HL-60 (cell line): ENCODE measurements at regions not wholly inside any gene's neighbourhood (a gene's known extent, or its start where the extent isn't known, plus 50 kb on each side); places are given as distances from the start of the nearest gene placed in this dataset.

ENCODE experiments used
- DNase-seq, 2 experiments: peaks; one replicate each; pipeline ENCODE4 v3.0.0-alpha.2; 2010 to 2020; ENCODE audit warnings: low read depth in 1 of 2, low spot score in 1 of 2
- H3K27ac ChIP-seq: fragments of 250-450 bp; sonication (Bioruptor Pico); replicated peaks from 2 replicates; pipeline ENCODE4 v1.5.1; 2020; ENCODE audit warnings: mild to moderate bottlenecking, moderate library complexity
- H3K27me3 ChIP-seq: fragments of 250-450 bp; sonication (Bioruptor Pico); 2 replicates; pipeline ENCODE4 v1.5.1; 2021; ENCODE audit warnings: mild to moderate bottlenecking, moderate library complexity; ENCODE audit not compliant: insufficient read depth, poor library complexity, severe bottlenecking
- H3K4me3 ChIP-seq: replicated peaks from 2 replicates; pipeline ENCODE4 v1.5.1; 2011; ENCODE audit warnings: mild to moderate bottlenecking, control low read depth, low read length; ENCODE audit not compliant: insufficient read depth
- CTCF ChIP-seq: IDR thresholded peaks from one replicate; pipeline ENCODE4 v1.5.1; 2011; ENCODE audit warnings: low read length, control low read depth, inconsistent platforms; ENCODE audit not compliant: insufficient read depth
- GABPA ChIP-seq: IDR thresholded peaks from 2 replicates; pipeline ENCODE4 v1.6.1; 2012; ENCODE audit warnings: low read depth
- POLR2AphosphoS5 ChIP-seq: IDR thresholded peaks from 2 replicates; pipeline ENCODE4 v1.6.1; 2012; ENCODE audit warnings: low read depth
- SPI1 ChIP-seq: IDR thresholded peaks from 2 replicates; pipeline ENCODE4 v1.6.1; 2012; ENCODE audit warnings: low read depth, mild to moderate bottlenecking, borderline replicate concordance
- TF ChIP-seq, protein P1 (sequence below): IDR thresholded peaks from 2 replicates; pipeline ENCODE4 v1.6.1; 2012; ENCODE audit warnings: low read depth; ENCODE audit not compliant: insufficient replicate concordance

DNA sequence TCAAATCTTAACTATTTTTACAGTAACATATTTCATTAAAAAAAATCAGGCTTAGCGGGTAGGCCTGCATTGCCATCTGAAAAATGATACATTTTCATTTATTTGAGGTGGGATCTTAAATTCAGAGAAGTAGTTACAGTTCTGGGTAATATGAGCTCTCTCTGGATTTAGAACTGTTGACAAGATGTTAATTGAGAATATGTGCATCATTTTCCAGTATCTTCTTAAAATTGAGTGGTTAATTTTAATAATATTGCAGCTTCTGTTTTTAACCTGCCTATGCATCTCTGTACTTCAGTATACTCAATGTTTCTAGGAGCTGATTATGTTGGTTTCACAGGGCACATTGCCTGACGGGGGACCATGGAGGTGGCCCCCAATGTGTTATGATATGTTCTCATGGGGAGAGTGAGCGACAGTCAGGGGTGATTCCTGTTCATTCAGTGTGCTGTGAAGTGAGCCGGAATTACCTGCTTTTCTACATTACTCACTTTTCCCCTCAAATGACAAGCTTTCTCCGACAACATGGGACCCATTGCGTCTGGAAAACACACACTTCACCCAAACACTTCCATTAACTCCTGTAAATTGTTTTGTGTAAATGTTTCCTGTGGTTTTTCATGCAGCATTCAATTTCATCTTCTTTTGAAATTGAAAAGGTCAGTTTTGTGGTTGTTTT lies 406.2 kb downstream of the MTX2 start:
- Histone ChIP-seq H3K27ac (no peak overlapping the region), H3K4me3 (no peak overlapping the region), H3K27me3 (peaks cover 2% of the 10 kb centered on the region)
- no peak for TF ChIP-seq SPI1
- no peak for TF ChIP-seq CTCF
- TF ChIP-seq POLR2AphosphoS5 = no peak
- TF ChIP-seq, protein P1, sequence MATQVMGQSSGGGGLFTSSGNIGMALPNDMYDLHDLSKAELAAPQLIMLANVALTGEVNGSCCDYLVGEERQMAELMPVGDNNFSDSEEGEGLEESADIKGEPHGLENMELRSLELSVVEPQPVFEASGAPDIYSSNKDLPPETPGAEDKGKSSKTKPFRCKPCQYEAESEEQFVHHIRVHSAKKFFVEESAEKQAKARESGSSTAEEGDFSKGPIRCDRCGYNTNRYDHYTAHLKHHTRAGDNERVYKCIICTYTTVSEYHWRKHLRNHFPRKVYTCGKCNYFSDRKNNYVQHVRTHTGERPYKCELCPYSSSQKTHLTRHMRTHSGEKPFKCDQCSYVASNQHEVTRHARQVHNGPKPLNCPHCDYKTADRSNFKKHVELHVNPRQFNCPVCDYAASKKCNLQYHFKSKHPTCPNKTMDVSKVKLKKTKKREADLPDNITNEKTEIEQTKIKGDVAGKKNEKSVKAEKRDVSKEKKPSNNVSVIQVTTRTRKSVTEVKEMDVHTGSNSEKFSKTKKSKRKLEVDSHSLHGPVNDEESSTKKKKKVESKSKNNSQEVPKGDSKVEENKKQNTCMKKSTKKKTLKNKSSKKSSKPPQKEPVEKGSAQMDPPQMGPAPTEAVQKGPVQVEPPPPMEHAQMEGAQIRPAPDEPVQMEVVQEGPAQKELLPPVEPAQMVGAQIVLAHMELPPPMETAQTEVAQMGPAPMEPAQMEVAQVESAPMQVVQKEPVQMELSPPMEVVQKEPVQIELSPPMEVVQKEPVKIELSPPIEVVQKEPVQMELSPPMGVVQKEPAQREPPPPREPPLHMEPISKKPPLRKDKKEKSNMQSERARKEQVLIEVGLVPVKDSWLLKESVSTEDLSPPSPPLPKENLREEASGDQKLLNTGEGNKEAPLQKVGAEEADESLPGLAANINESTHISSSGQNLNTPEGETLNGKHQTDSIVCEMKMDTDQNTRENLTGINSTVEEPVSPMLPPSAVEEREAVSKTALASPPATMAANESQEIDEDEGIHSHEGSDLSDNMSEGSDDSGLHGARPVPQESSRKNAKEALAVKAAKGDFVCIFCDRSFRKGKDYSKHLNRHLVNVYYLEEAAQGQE = no peak
- no peak for TF ChIP-seq GABPA
- no peak for DNase-seq

GRCh38 chr2:176677746-176678265 lies 408.6 kb downstream of the MTX2 start:
- H3K27me3 ChIP-seq = peaks cover 13% of the 10 kb centered on the region
- TF ChIP-seq GABPA (no peak), POLR2AphosphoS5 (no peak), SPI1 (no peak), CTCF (no peak)
- TF ChIP-seq, protein P1 = no peak
- no peak for DNase-seq
- no peak overlapping the region for H3K27ac ChIP-seq
- no peak overlapping the region for H3K4me3 ChIP-seq

DNA sequence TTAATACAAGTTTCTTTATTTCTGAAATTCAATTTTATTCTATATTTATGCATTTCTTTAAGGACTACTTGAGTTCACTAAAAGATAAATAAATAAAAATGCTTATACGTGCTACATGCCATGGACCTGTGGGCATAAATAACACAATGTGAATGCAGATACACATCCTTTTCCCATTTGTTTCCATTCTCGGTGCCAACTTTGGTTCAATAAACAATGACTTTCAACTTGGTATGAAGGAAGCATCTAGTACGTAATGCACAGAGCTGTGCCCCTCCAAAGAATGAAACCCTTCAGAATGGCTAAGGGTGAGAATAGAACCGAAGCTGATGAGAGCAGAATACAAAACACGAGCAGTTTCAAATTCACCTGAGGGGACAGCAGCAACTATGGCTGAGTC lies 409.3 kb downstream of the MTX2 start:
- TF ChIP-seq POLR2AphosphoS5 (no peak), SPI1 (no peak), GABPA (no peak), CTCF (no peak)
- TF ChIP-seq, protein P1 = no peak
- no peak for DNase-seq
- Histone ChIP-seq H3K4me3 (no peak overlapping the region), H3K27me3 (peaks cover 14% of the 10 kb centered on the region), H3K27ac (no peak overlapping the region)
